Esophagus squamous epithelium (tissue), 4 donors: ENCODE measurements at regions not wholly inside any gene's neighbourhood (a gene's known extent, or its start where the extent isn't known, plus 50 kb on each side); places are given as distances from the start of the nearest gene placed in this dataset.

Experiments
- CTCF ChIP-seq, 6 experiments: fragments of 450-650 bp in 4 of 6; fragments of 200-600 bp in 2 of 6; sonication (generic) in 2 of 6; IDR thresholded peaks; one replicate each; pipeline ENCODE4 v1.5.1; 2016 to 2019; ENCODE audit warnings: antibody characterized with exemption in 6 of 6, mild to moderate bottlenecking in 4 of 6, moderate library complexity in 4 of 6
- POLR2A ChIP-seq, 4 donors: fragments of 450-650 bp; IDR thresholded peaks; one replicate each; pipeline ENCODE4 v1.6.1; 2017; ENCODE audit warnings: antibody characterized with exemption in 4 of 4, mild to moderate bottlenecking in 4 of 4, moderate library complexity in 3 of 4

GRCh38 chr12:115011703-115012102, 327.7 kb upstream of the TBX3 start:
- TF ChIP-seq POLR2A (IDR thresholded peaks at IDR 0.05) = no peak
- TF ChIP-seq CTCF (IDR thresholded peaks at IDR 0.05) = no peak
